ENCODE measurements at regions not wholly inside any gene's neighbourhood (a gene's known extent, or its start where the extent isn't known, plus 50 kb on each side); places are given as distances from the start of the nearest gene placed in this dataset.

DNA sequence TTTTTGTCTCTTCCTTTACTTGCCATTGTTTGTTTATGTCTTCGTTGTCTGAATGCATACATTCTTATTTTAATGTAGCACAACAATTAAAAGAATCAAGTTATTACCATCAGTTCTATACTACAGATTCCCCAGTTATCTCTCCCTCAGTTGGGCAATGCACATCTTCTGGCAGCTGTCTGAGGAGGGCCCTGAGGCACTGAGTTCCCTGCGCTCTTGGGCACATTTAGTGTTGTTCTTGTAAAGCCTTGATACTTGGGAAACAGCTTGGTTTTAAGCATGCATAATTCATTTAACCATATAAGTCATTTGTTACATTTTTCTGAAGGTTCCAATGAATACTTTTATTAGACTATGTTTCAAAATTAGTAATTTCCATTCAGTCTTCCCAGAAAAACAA is 117.9 kb downstream of the C6orf118 start:
- Histone ChIP-seq H3K79me2 (ENCODE audit: low read length) (no peaks in the 10 kb centered on the region), H4K20me1 (ENCODE audit: insufficient read depth, low read length) (no peaks in the 10 kb centered on the region), H3K9ac (ENCODE audit: low read length) (no peak overlapping the region), H3K9me3 (ENCODE audit: insufficient read depth, low read length) (no peaks in the 10 kb centered on the region), H3K36me3 (replicated peaks; ENCODE audit: low read depth, low read length) (no peaks in the 10 kb centered on the region), H3K4me3 (ENCODE audit: low read length) (no peak overlapping the region), H3K4me2 (ENCODE audit: low read length) (no peak overlapping the region), H3K27ac (ENCODE audit: low read length) (no peak overlapping the region), H3K27me3 (ENCODE audit: low read depth, low read length) (no peaks in the 10 kb centered on the region), H2AFZ (ENCODE audit: low read depth, low read length) (no peak overlapping the region), H3K4me1 (ENCODE audit: low read length) (no peaks in the 10 kb centered on the region)
- TF ChIP-seq, protein P1, sequence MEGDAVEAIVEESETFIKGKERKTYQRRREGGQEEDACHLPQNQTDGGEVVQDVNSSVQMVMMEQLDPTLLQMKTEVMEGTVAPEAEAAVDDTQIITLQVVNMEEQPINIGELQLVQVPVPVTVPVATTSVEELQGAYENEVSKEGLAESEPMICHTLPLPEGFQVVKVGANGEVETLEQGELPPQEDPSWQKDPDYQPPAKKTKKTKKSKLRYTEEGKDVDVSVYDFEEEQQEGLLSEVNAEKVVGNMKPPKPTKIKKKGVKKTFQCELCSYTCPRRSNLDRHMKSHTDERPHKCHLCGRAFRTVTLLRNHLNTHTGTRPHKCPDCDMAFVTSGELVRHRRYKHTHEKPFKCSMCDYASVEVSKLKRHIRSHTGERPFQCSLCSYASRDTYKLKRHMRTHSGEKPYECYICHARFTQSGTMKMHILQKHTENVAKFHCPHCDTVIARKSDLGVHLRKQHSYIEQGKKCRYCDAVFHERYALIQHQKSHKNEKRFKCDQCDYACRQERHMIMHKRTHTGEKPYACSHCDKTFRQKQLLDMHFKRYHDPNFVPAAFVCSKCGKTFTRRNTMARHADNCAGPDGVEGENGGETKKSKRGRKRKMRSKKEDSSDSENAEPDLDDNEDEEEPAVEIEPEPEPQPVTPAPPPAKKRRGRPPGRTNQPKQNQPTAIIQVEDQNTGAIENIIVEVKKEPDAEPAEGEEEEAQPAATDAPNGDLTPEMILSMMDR (IDR thresholded peaks at IDR 0.05; ENCODE audit: low read depth, low read length), result no peak
- no peak for TF ChIP-seq EZH2phosphoT487 (IDR thresholded peaks at IDR 0.05; ENCODE audit: low read depth)

DNA sequence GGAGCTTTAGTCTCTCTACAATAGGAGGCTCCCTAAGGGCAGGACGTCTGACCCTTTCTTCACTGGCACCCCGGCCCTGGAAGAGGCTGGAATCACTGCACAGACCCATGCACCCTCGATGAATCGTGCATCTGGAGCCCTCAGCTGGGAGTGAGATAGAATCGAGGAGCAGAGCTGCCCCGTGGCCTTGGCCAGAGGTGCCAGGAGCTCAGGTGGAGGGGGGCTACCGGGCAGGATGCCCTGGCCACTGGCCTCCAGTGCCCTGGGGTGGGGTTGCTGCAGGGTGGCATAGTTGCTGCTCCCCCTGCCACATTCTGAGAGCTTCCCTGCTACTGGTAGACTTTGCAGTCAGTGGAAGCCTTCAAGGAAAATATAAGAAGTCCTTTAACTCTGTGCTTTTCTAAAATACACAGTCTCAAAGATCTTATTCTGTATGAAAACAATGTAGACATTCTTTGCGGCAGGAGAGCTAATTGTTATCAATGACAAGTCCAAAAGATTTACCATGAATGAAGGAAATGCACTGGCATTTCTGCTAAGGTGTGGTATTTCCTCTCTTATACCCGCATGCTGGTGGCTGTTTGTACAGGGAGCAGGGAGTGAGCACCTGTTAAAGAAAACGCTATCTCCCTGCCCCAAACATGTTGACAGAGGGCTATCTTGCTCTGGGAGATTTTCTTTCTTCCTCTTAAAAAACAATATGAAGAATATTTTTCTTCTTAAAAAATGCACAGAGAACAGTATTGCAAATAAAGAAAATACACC is 122.8 kb downstream of the C6orf118 start:
- no peaks in the 10 kb centered on the region for H4K20me1 ChIP-seq (ENCODE audit: insufficient read depth, low read length)
- H2AFZ ChIP-seq (ENCODE audit: low read depth, low read length), result no peak overlapping the region
- no peak overlapping the region for H3K9ac ChIP-seq (ENCODE audit: low read length)
- H3K4me2 ChIP-seq (ENCODE audit: low read length), result no peak overlapping the region
- H3K9me3 ChIP-seq (ENCODE audit: insufficient read depth, low read length), result no peaks in the 10 kb centered on the region
- H3K4me1 ChIP-seq (ENCODE audit: low read length), result no peaks in the 10 kb centered on the region
- TF ChIP-seq, protein P1 (IDR thresholded peaks at IDR 0.05; ENCODE audit: low read depth, low read length), result no peak
- no peak for TF ChIP-seq EZH2phosphoT487 (IDR thresholded peaks at IDR 0.05; ENCODE audit: low read depth)
- no peak overlapping the region for H3K4me3 ChIP-seq (ENCODE audit: low read length)
- no peaks in the 10 kb centered on the region for H3K79me2 ChIP-seq (ENCODE audit: low read length)
- H3K27me3 ChIP-seq (ENCODE audit: low read depth, low read length), result no peaks in the 10 kb centered on the region
- no peak overlapping the region for H3K27ac ChIP-seq (ENCODE audit: low read length)
- H3K36me3 ChIP-seq (replicated peaks; ENCODE audit: low read depth, low read length), result no peaks in the 10 kb centered on the region

GRCh38 chr6:165186041-165186440 is 123.4 kb downstream of the C6orf118 start:
- Histone ChIP-seq H3K9ac (ENCODE audit: low read length) (no peak overlapping the region), H3K4me2 (ENCODE audit: low read length) (no peak overlapping the region), H3K36me3 (replicated peaks; ENCODE audit: low read depth, low read length) (no peaks in the 10 kb centered on the region), H3K27ac (ENCODE audit: low read length) (no peak overlapping the region), H3K4me1 (ENCODE audit: low read length) (no peaks in the 10 kb centered on the region), H3K27me3 (ENCODE audit: low read depth, low read length) (no peaks in the 10 kb centered on the region), H3K79me2 (ENCODE audit: low read length) (no peaks in the 10 kb centered on the region), H3K9me3 (ENCODE audit: insufficient read depth, low read length) (no peaks in the 10 kb centered on the region), H4K20me1 (ENCODE audit: insufficient read depth, low read length) (no peaks in the 10 kb centered on the region), H3K4me3 (ENCODE audit: low read length) (no peak overlapping the region), H2AFZ (ENCODE audit: low read depth, low read length) (no peak overlapping the region)
- TF ChIP-seq, protein P1 (IDR thresholded peaks at IDR 0.05; ENCODE audit: low read depth, low read length), result no peak
- TF ChIP-seq EZH2phosphoT487 (IDR thresholded peaks at IDR 0.05; ENCODE audit: low read depth), result no peak

DNA sequence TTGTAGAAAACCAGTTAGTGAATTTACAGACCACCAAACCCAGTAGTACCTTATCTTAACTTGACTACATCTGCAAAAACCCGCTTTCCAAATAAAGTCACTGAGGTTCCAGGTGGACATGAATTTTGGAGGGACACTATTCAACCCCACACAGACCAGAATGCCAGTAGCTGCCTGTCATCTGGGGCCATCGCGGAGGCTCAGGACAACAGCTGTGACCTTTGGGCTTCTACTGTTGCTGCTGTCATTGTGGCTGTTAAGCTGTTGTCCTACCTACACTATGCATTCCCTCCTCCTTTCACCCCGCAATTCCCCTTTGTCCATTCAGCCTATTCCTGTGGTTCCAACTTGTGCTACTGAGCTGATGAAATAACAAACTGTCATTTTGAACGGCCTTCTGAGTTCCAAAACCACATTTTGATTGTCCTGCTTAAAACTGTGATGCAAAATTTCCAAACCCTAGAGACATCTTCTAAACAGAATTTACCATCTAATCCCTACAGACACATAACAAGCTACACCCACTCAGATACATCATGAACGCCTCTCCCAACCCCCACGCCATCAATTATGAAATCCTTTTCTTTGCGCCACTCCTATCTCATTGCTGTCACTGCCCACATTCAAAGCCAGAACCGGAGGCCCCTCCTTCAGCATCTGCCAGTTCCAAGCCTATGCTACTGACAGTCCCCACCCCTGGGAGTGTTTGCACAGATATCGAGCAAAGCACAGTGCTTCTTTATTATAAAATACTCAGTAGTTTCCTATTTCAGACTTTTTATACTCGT is 125.0 kb downstream of the C6orf118 start:
- no peak overlapping the region for H3K9ac ChIP-seq (ENCODE audit: low read length)
- H3K27me3 ChIP-seq (ENCODE audit: low read depth, low read length), result no peaks in the 10 kb centered on the region
- no peaks in the 10 kb centered on the region for H4K20me1 ChIP-seq (ENCODE audit: insufficient read depth, low read length)
- H3K79me2 ChIP-seq (ENCODE audit: low read length), result no peaks in the 10 kb centered on the region
- H3K4me1 ChIP-seq (ENCODE audit: low read length), result no peaks in the 10 kb centered on the region
- H3K4me2 ChIP-seq (ENCODE audit: low read length), result no peak overlapping the region
- TF ChIP-seq, protein P1 (IDR thresholded peaks at IDR 0.05; ENCODE audit: low read depth, low read length), result no peak
- no peak for TF ChIP-seq EZH2phosphoT487 (IDR thresholded peaks at IDR 0.05; ENCODE audit: low read depth)
- no peak overlapping the region for H3K4me3 ChIP-seq (ENCODE audit: low read length)
- H3K9me3 ChIP-seq (ENCODE audit: insufficient read depth, low read length), result no peaks in the 10 kb centered on the region
- no peaks in the 10 kb centered on the region for H3K36me3 ChIP-seq (replicated peaks; ENCODE audit: low read depth, low read length)
- no peak overlapping the region for H3K27ac ChIP-seq (ENCODE audit: low read length)
- H2AFZ ChIP-seq (ENCODE audit: low read depth, low read length), result no peak overlapping the region
